Panc1 (cell line): ENCODE measurements at regions not wholly inside any gene's neighbourhood (a gene's known extent, or its start where the extent isn't known, plus 50 kb on each side); places are given as distances from the start of the nearest gene placed in this dataset.

Experiments used
- POLR2AphosphoS5 ChIP-seq: IDR thresholded peaks from 2 replicates; pipeline ENCODE4 v1.6.1; 2012; ENCODE audit warnings: mild to moderate bottlenecking, low read depth, low read length, moderate library complexity
- REST ChIP-seq, 2 experiments: IDR thresholded peaks; 2 replicates each; pipeline ENCODE4 v1.6.1; 2011 to 2012; ENCODE audit warnings: low read depth in 2 of 2, control low read depth in 1 of 2, low read length in 1 of 2, mild to moderate bottlenecking in 1 of 2, moderate library complexity in 1 of 2; ENCODE audit not compliant: insufficient read depth in 1 of 2
- SIN3A ChIP-seq: IDR thresholded peaks from 2 replicates; pipeline ENCODE4 v1.6.1; 2012; ENCODE audit warnings: low read depth, mild to moderate bottlenecking, low read length, moderate library complexity, borderline replicate concordance; ENCODE audit not compliant: insufficient read depth
- TCF7L2 ChIP-seq: IDR thresholded peaks from 2 replicates; pipeline ENCODE4 v1.6.1; 2011; ENCODE audit warnings: mild to moderate bottlenecking, low read depth, low read length, inconsistent platforms
- TF ChIP-seq, protein P1 (sequence below): fragments of 450-650 bp; IDR thresholded peaks from 2 replicates; pipeline ENCODE4 v1.5.1; 2017; ENCODE audit warnings: mild to moderate bottlenecking

DNA sequence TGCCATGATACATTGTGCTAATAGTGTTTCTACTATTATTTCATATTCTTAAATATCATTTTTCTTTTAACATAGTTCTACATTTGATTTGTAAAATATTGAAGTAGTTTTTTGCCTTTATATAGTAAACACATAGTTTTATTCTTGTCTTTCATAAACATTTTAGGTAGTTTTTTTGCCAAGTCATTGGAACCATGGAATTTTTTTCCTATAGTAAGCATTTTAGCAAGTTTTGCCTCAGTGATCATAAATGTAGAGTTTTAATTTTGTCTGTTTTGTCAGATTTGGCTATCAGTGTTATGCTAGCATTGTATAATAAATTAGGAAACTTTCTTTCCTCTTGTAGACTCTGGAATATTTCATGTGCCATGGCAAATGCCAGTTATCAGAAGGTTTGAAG lies 137.1 kb upstream of the LPAR1 start:
- TF ChIP-seq SIN3A (no peak), POLR2AphosphoS5 (no peak), REST (IDR thresholded peaks at IDR 0.05; ENCODE audit: insufficient read depth in 1 of 2, low read depth in 2 of 2, low read length in 1 of 2) (no peak), TCF7L2 (no peak)
- TF ChIP-seq, protein P1, sequence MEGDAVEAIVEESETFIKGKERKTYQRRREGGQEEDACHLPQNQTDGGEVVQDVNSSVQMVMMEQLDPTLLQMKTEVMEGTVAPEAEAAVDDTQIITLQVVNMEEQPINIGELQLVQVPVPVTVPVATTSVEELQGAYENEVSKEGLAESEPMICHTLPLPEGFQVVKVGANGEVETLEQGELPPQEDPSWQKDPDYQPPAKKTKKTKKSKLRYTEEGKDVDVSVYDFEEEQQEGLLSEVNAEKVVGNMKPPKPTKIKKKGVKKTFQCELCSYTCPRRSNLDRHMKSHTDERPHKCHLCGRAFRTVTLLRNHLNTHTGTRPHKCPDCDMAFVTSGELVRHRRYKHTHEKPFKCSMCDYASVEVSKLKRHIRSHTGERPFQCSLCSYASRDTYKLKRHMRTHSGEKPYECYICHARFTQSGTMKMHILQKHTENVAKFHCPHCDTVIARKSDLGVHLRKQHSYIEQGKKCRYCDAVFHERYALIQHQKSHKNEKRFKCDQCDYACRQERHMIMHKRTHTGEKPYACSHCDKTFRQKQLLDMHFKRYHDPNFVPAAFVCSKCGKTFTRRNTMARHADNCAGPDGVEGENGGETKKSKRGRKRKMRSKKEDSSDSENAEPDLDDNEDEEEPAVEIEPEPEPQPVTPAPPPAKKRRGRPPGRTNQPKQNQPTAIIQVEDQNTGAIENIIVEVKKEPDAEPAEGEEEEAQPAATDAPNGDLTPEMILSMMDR = no peak
